CD8-positive, alpha-beta memory T cell (primary cell): ENCODE measurements at regions not wholly inside any gene's neighbourhood (a gene's known extent, or its start where the extent isn't known, plus 50 kb on each side); places are given as distances from the start of the nearest gene placed in this dataset.

Experiments used
- CTCF ChIA-PET: fragments of 350-600 bp; sonication (Branson Sonifier 250); formaldehyde crosslinking; loops from one replicate; lab custom pipeline; 2021; ENCODE audit warnings: antibody characterized with exemption; lab: Charles Lee
- POLR2A ChIA-PET: fragments of 350-600 bp; sonication (Branson Sonifier 250); formaldehyde crosslinking; loops from one replicate; lab custom pipeline; 2021; ENCODE audit warnings: antibody characterized with exemption; lab: Charles Lee
- DNase-seq, 5 donors: peaks; one replicate each; pipeline versions ENCODE4 v3.0.0 to v3.0.0-alpha.2; 2020 to 2022; ENCODE audit warnings: mixed read lengths in 1 of 5
- H3K27ac ChIP-seq: one replicate; pipeline ENCODE4 v1.7.0; 2013; ENCODE audit warnings: low read depth, mild to moderate bottlenecking, low read length, moderate library complexity
- H3K27me3 ChIP-seq: 2 replicates; pipeline ENCODE4 v1.7.0; 2013; ENCODE audit warnings: low read length, mild to moderate bottlenecking; ENCODE audit not compliant: insufficient read depth, poor library complexity, severe bottlenecking
- H3K36me3 ChIP-seq: 2 replicates; pipeline ENCODE4 v1.7.0; 2013; ENCODE audit warnings: mild to moderate bottlenecking, low read length, moderate library complexity; ENCODE audit not compliant: insufficient read depth
- H3K4me1 ChIP-seq: 2 replicates; pipeline ENCODE4 v1.7.0; 2013; ENCODE audit warnings: mild to moderate bottlenecking, low read length, moderate library complexity; ENCODE audit not compliant: insufficient read depth
- H3K4me3 ChIP-seq: 2 replicates; pipeline ENCODE4 v1.7.0; 2013; ENCODE audit warnings: mild to moderate bottlenecking, low read length
- H3K9me3 ChIP-seq: 2 replicates; pipeline ENCODE4 v1.7.0; 2013; ENCODE audit warnings: mild to moderate bottlenecking, low read length
- H3K27ac Mint-ChIP-seq, 8 donors: one replicate each; pipeline ENCODE4 v1.8.0; 2020 to 2021; ENCODE audit warnings: mixed read lengths in 8 of 8, mild to moderate bottlenecking in 6 of 8, inconsistent platforms in 3 of 8, moderate library complexity in 3 of 8
- H3K27me3 Mint-ChIP-seq, 2 donors: one replicate each; pipeline ENCODE4 v1.8.0; 2020 to 2021; ENCODE audit warnings: mixed read lengths in 2 of 2, mild to moderate bottlenecking in 1 of 2, moderate library complexity in 1 of 2
- H3K36me3 Mint-ChIP-seq, 3 donors: one replicate each; pipeline ENCODE4 v1.8.0; 2020 to 2021; ENCODE audit warnings: mixed read lengths in 3 of 3, inconsistent platforms in 1 of 3, mild to moderate bottlenecking in 1 of 3
- H3K4me1 Mint-ChIP-seq, 3 donors: one replicate each; pipeline ENCODE4 v1.8.0; 2020 to 2021; ENCODE audit warnings: mixed read lengths in 3 of 3, inconsistent platforms in 1 of 3, mild to moderate bottlenecking in 1 of 3
- H3K4me3 Mint-ChIP-seq, 7 donors: one replicate each; pipeline ENCODE4 v1.8.0; 2020 to 2021; ENCODE audit warnings: mixed read lengths in 7 of 7, mild to moderate bottlenecking in 6 of 7, moderate library complexity in 4 of 7, inconsistent platforms in 2 of 7
- H3K9me3 Mint-ChIP-seq, 5 donors: one replicate each; pipeline ENCODE4 v1.8.0; 2020 to 2022; ENCODE audit warnings: mixed read lengths in 5 of 5, mild to moderate bottlenecking in 3 of 5, moderate library complexity in 2 of 5, inconsistent platforms in 1 of 5

GRCh38 chr5:72036951-72037350, 70.3 kb upstream of the MAP1B start:
- no peaks in the 10 kb centered on the region for H3K9me3 ChIP-seq
- POLR2A ChIA-PET: no interaction called here
- no peak overlapping the region for H3K4me3 ChIP-seq
- H3K4me1 ChIP-seq: no peaks in the 10 kb centered on the region
- no peak overlapping the region for H3K27ac Mint-ChIP-seq
- DNase-seq: no peak
- no peak overlapping the region for H3K27ac ChIP-seq
- no peak overlapping the region for H3K4me3 Mint-ChIP-seq
- peaks cover 17 to 47% of the 10 kb centered on the region in 2 donors for H3K27me3 Mint-ChIP-seq
- peaks cover 0 to 2% (median 0%) of the 10 kb centered on the region in 5 donors for H3K9me3 Mint-ChIP-seq
- CTCF ChIA-PET: no interaction called here
- no peaks in the 10 kb centered on the region for H3K27me3 ChIP-seq
- H3K36me3 Mint-ChIP-seq: no peaks in the 10 kb centered on the region
- H3K36me3 ChIP-seq: no peaks in the 10 kb centered on the region
- no peaks in the 10 kb centered on the region for H3K4me1 Mint-ChIP-seq

GRCh38 chr5:72040513-72040912, 66.8 kb upstream of the MAP1B start:
- Mint-ChIP-seq H3K4me3 (no peak overlapping the region), H3K36me3 (no peaks in the 10 kb centered on the region), H3K27me3 (peaks cover 16 to 43% of the 10 kb centered on the region in 2 donors), H3K9me3 (peaks cover 0 to 2% (median 0%) of the 10 kb centered on the region in 5 donors), H3K4me1 (no peaks in the 10 kb centered on the region), H3K27ac (no peak overlapping the region)
- POLR2A ChIA-PET: no interaction called here
- Histone ChIP-seq H3K27me3 (no peaks in the 10 kb centered on the region), H3K27ac (no peak overlapping the region), H3K4me1 (no peaks in the 10 kb centered on the region), H3K36me3 (no peaks in the 10 kb centered on the region), H3K9me3 (no peaks in the 10 kb centered on the region), H3K4me3 (no peak overlapping the region)
- no peak for DNase-seq
- CTCF ChIA-PET: no interaction called here

- Histone ChIP-seq H3K4me1 (no peaks in the 10 kb centered on the region), H3K9me3 (no peaks in the 10 kb centered on the region), H3K27me3 (no peaks in the 10 kb centered on the region), H3K27ac (no peak overlapping the region), H3K4me3 (no peak overlapping the region), H3K36me3 (no peaks in the 10 kb centered on the region)
- Mint-ChIP-seq H3K9me3 (peaks cover 0 to 3% (median 0%) of the 10 kb centered on the region in 5 donors), H3K4me3 (no peak overlapping the region), H3K27me3 (peaks cover 19 to 38% of the 10 kb centered on the region in 2 donors), H3K27ac (no peak overlapping the region), H3K36me3 (no peaks in the 10 kb centered on the region), H3K4me1 (no peaks in the 10 kb centered on the region)
- POLR2A ChIA-PET: no interaction called here
- CTCF ChIA-PET: no interaction called here
- no peak for DNase-seq
Measured at GRCh38 chr5:72041654-72042053, 65.6 kb upstream of the MAP1B start.

GRCh38 chr5:72042097-72042496, 65.2 kb upstream of the MAP1B start:
- H3K4me1 ChIP-seq: no peaks in the 10 kb centered on the region
- Mint-ChIP-seq H3K27me3 (peaks cover 21 to 37% of the 10 kb centered on the region in 2 donors), H3K36me3 (no peaks in the 10 kb centered on the region), H3K9me3 (peaks cover 0 to 4% (median 2%) of the 10 kb centered on the region in 5 donors), H3K4me3 (no peak overlapping the region), H3K27ac (no peak overlapping the region), H3K4me1 (no peaks in the 10 kb centered on the region)
- no peak for DNase-seq
- H3K36me3 ChIP-seq: no peaks in the 10 kb centered on the region
- ChIA-PET CTCF (no interaction called here), POLR2A (no interaction called here)
- H3K27me3 ChIP-seq: no peaks in the 10 kb centered on the region
- no peaks in the 10 kb centered on the region for H3K9me3 ChIP-seq
- no peak overlapping the region for H3K4me3 ChIP-seq
- no peak overlapping the region for H3K27ac ChIP-seq

- Mint-ChIP-seq H3K27me3 (peaks cover 13 to 29% of the 10 kb centered on the region in 2 donors), H3K27ac (no peak overlapping the region), H3K4me3 (no peak overlapping the region), H3K9me3 (peaks cover 0 to 17% (median 3%) of the 10 kb centered on the region in 5 donors), H3K4me1 (no peaks in the 10 kb centered on the region), H3K36me3 (no peaks in the 10 kb centered on the region)
- peaks cover 8% of the 10 kb centered on the region for H3K27me3 ChIP-seq
- CTCF ChIA-PET: no interaction called here
- no peak overlapping the region for H3K4me3 ChIP-seq
- H3K36me3 ChIP-seq: no peaks in the 10 kb centered on the region
- POLR2A ChIA-PET: no interaction called here
- no peaks in the 10 kb centered on the region for H3K9me3 ChIP-seq
- H3K27ac ChIP-seq: no peak overlapping the region
- DNase-seq: no peak
- H3K4me1 ChIP-seq: no peaks in the 10 kb centered on the region
Measured at GRCh38 chr5:72045692-72046091, 61.6 kb upstream of the MAP1B start.

- Mint-ChIP-seq H3K4me1 (no peaks in the 10 kb centered on the region), H3K36me3 (no peaks in the 10 kb centered on the region)
- H3K4me1 ChIP-seq: no peaks in the 10 kb centered on the region
Measured at GRCh38 chr5:72046106-72046505, 61.2 kb upstream of the MAP1B start.

GRCh38 chr5:72055636-72056035, 51.6 kb upstream of the MAP1B start:
- POLR2A ChIA-PET: no interaction called here
- Mint-ChIP-seq H3K27ac (no peak overlapping the region), H3K4me1 (no peaks in the 10 kb centered on the region), H3K36me3 (no peaks in the 10 kb centered on the region), H3K4me3 (no peak overlapping the region), H3K9me3 (peaks cover 0 to 4% (median 0%) of the 10 kb centered on the region in 5 donors), H3K27me3 (peaks cover 2 to 27% of the 10 kb centered on the region in 2 donors)
- H3K9me3 ChIP-seq: no peaks in the 10 kb centered on the region
- H3K4me1 ChIP-seq: no peaks in the 10 kb centered on the region
- no peaks in the 10 kb centered on the region for H3K36me3 ChIP-seq
- no peak overlapping the region for H3K27ac ChIP-seq
- CTCF ChIA-PET: no interaction called here
- no peaks in the 10 kb centered on the region for H3K27me3 ChIP-seq
- no peak overlapping the region for H3K4me3 ChIP-seq
- no peak for DNase-seq

More at GRCh38 chr5:72046106-72046505, 61.2 kb upstream of the MAP1B start:
- CTCF ChIA-PET: no interaction called here
- H3K9me3 ChIP-seq: no peaks in the 10 kb centered on the region
- no peak for DNase-seq
- no peaks in the 10 kb centered on the region for H3K36me3 ChIP-seq
- H3K9me3 Mint-ChIP-seq: peaks cover 0 to 17% (median 3%) of the 10 kb centered on the region in 5 donors
- POLR2A ChIA-PET: no interaction called here
- H3K4me3 Mint-ChIP-seq: no peak overlapping the region
- H3K27ac ChIP-seq: no peak overlapping the region
- H3K27me3 ChIP-seq: peaks cover 8% of the 10 kb centered on the region
- H3K4me3 ChIP-seq: no peak overlapping the region
- no peak overlapping the region for H3K27ac Mint-ChIP-seq
- peaks cover 13 to 33% of the 10 kb centered on the region in 2 donors for H3K27me3 Mint-ChIP-seq
